ENCODE measurements at regions not wholly inside any gene's neighbourhood (a gene's known extent, or its start where the extent isn't known, plus 50 kb on each side); places are given as distances from the start of the nearest gene placed in this dataset.

GRCh38 chr5:18008940-18009339, 374.7 kb downstream of the TAF11L14 start:
- H2AFZ ChIP-seq (ENCODE audit: low read length): no peak overlapping the region
- Mint-ChIP-seq H3K36me3 (ENCODE audit: insufficient read depth in 1 of 3, low read depth in 3 of 3) (peaks cover 0 to 6% (median 3%) of the 10 kb centered on the region in 3 experiments; a peak in 4 of 7 replicates), H3K27ac (no peak overlapping the region), H3K4me1 (no peaks in the 10 kb centered on the region), H3K9me3 (peaks cover 8 to 11% of the 10 kb centered on the region in 2 experiments; a peak in 4 of 5 replicates), H3K4me3 (no peak overlapping the region), H3K27me3 (ENCODE audit: low read depth) (no peaks in the 10 kb centered on the region)
- H3K27ac ChIP-seq (ENCODE audit: insufficient read length, low read depth, low read length): no peak overlapping the region
- H2AK5ac ChIP-seq (ENCODE audit: insufficient read length, low read length): no peak overlapping the region
- no peak overlapping the region for H4K8ac ChIP-seq (replicated peaks; ENCODE audit: insufficient read length, low read depth, low read length)
- H3K4ac ChIP-seq (ENCODE audit: low read depth, low read length): no peak overlapping the region
- H3K79me2 ChIP-seq (ENCODE audit: insufficient read depth, low read length): no peaks in the 10 kb centered on the region
- no peak overlapping the region for H3K14ac ChIP-seq (ENCODE audit: insufficient read depth, low read length)
- H3K56ac ChIP-seq (ENCODE audit: insufficient read length, low read depth, low read length): no peak overlapping the region
- no peak overlapping the region for H2BK120ac ChIP-seq (ENCODE audit: low read depth, low read length, poor library complexity, severe bottlenecking)
- no peak overlapping the region for H3K23ac ChIP-seq (ENCODE audit: insufficient read length, low read depth, low read length)
- no peaks in the 10 kb centered on the region for H3K27me3 ChIP-seq (ENCODE audit: insufficient read depth, low read length)
- H2BK15ac ChIP-seq (ENCODE audit: low read depth, low read length): no peak overlapping the region
- H4K91ac ChIP-seq (ENCODE audit: insufficient read length, low read depth, low read length): no peak overlapping the region
- no peak overlapping the region for H3K4me2 ChIP-seq (ENCODE audit: insufficient read depth, insufficient read length, low read length)
- TF ChIP-seq CTCF (conservative IDR thresholded peaks at IDR 0.05): no peak
- H2BK20ac ChIP-seq (ENCODE audit: low read depth, low read length, poor library complexity, severe bottlenecking): no peak overlapping the region
- no peak overlapping the region for H3K18ac ChIP-seq (ENCODE audit: insufficient read length, low read depth, low read length)
- no peaks in the 10 kb centered on the region for H3K4me1 ChIP-seq (ENCODE audit: insufficient read depth, low read length)
- no peak overlapping the region for H2BK12ac ChIP-seq (ENCODE audit: insufficient read length, low read depth, low read length)
- H4K20me1 ChIP-seq (ENCODE audit: control insufficient read depth, insufficient read depth, insufficient read length): no peaks in the 10 kb centered on the region
- no peaks in the 10 kb centered on the region for H3K79me1 ChIP-seq (ENCODE audit: insufficient read depth, low read depth, low read length, poor library complexity, severe bottlenecking)
- no peak overlapping the region for H2BK5ac ChIP-seq (ENCODE audit: insufficient read length, low read length)
- no peaks in the 10 kb centered on the region for H3K23me2 ChIP-seq (ENCODE audit: insufficient read length, low read depth, low read length, poor library complexity, severe bottlenecking)
- H3T11ph ChIP-seq (ENCODE audit: low read length): no peak overlapping the region
- H3K9me3 ChIP-seq (ENCODE audit: control insufficient read depth, low read depth, low read length): no peaks in the 10 kb centered on the region
- no peak for DNase-seq
- no peak overlapping the region for H4K5ac ChIP-seq (ENCODE audit: insufficient read length, low read depth, low read length)
- no peak overlapping the region for H3K9ac ChIP-seq (ENCODE audit: extremely low read depth, insufficient read length, low read length)

Measured in H9 (cell line).